ENCODE measurements at regions not wholly inside any gene's neighbourhood (a gene's known extent, or its start where the extent isn't known, plus 50 kb on each side); places are given as distances from the start of the nearest gene placed in this dataset.

DNA sequence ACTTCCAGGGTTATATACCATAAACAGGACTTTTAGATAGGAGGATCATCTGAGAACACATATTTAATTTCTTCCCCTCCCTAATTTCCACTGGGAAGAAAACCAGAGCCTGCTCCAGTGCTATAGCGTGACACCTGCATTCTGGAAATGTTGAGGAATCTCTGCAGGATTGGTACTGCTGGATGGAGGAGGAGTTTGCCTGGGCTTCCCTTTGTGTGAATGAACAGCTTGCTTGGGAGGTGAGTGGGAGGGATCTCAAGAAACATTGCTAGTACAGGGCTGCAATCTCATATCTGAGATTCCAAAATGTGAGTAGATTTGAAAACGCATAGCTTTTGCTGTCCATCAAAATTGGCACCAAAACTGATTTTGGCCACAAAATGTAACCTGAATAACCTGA, 295.9 kb upstream of the RGMA start:
- DNase-seq (ENCODE audit: low read depth): no peak
- H3K4me3 ChIP-seq (ENCODE audit: low read length): no peak overlapping the region
- TF ChIP-seq, protein P1, sequence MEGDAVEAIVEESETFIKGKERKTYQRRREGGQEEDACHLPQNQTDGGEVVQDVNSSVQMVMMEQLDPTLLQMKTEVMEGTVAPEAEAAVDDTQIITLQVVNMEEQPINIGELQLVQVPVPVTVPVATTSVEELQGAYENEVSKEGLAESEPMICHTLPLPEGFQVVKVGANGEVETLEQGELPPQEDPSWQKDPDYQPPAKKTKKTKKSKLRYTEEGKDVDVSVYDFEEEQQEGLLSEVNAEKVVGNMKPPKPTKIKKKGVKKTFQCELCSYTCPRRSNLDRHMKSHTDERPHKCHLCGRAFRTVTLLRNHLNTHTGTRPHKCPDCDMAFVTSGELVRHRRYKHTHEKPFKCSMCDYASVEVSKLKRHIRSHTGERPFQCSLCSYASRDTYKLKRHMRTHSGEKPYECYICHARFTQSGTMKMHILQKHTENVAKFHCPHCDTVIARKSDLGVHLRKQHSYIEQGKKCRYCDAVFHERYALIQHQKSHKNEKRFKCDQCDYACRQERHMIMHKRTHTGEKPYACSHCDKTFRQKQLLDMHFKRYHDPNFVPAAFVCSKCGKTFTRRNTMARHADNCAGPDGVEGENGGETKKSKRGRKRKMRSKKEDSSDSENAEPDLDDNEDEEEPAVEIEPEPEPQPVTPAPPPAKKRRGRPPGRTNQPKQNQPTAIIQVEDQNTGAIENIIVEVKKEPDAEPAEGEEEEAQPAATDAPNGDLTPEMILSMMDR (conservative IDR thresholded peaks at IDR 0.05; ENCODE audit: low read length): no peak

DNA sequence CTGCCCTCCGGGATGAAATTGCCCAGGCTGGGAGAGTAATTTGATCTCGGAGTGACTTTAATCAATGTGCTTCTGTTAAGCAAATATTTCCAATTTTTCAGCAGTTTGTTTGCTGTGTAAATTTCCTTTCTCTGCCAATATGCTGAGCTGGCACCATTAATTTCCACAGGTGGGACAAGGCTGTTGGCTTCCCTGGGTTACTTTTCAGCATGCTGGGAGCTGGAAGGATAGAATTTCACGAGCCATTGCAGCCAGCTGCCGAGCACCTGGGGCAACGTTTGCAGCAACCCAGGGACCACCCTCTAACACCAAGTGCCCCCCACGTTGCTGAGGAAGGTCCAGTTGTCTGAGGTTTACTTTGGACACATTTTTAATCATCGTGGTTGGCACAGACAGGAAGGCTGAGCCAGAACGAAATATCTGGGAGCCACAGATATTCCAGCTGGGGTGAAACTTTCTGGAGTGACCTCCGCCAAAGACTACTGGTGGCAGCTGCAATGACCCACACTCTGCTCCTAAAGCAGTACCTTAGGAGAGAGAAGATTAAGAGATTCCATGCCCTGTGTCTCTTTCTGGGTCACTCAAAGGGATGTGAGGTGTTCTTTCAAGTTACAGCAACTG, 293.3 kb upstream of the RGMA start:
- TF ChIP-seq, protein P1 (conservative IDR thresholded peaks at IDR 0.05; ENCODE audit: low read length): no peak
- no peak overlapping the region for H3K4me3 ChIP-seq (ENCODE audit: low read length)
- no peak for DNase-seq (ENCODE audit: low read depth)

DNA sequence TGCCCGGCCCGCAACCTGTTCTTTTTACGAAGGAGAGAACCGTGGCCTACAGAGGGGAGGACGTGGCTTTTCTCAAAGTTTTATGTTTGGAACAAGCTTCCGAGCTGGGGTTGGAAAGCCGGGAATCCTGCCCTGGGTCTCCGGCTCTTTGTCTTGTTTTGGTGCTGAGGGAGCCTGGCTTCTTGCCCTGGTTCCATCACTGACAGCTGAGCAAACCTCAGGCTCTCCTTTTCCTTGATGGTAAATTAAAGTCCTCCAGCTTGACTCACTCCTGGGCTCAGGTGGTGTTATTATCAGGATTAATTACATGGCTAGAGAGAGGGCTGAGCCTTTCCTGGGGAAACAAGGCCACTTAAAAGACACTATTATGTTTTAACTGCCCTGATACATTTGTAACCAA, 289.5 kb upstream of the RGMA start:
- H3K4me3 ChIP-seq (ENCODE audit: low read length): no peak overlapping the region
- TF ChIP-seq, protein P1 (conservative IDR thresholded peaks at IDR 0.05; ENCODE audit: low read length): no peak
- no peak for DNase-seq (ENCODE audit: low read depth)

DNA sequence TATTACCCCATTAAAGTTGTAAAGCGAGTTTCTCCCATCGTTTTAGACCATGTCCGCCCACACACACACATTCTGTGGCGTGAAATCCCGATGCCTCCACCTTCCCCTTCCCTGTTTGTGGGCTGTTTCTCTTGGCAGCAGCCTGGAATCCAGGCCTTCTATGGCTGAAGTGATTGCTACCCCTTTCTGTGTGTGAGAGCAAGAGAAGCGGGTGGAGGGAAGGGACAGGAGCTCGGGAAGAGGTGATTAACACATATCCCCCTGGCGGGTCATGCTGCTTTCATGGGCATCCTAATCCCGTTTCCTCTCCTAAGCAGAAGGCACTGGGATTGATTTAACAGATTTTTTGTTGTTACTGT, 283.8 kb upstream of the RGMA start:
- TF ChIP-seq, protein P1 (conservative IDR thresholded peaks at IDR 0.05; ENCODE audit: low read length): no peak
- no peak for DNase-seq (ENCODE audit: low read depth)
- H3K4me3 ChIP-seq (ENCODE audit: low read length): no peak overlapping the region

DNA sequence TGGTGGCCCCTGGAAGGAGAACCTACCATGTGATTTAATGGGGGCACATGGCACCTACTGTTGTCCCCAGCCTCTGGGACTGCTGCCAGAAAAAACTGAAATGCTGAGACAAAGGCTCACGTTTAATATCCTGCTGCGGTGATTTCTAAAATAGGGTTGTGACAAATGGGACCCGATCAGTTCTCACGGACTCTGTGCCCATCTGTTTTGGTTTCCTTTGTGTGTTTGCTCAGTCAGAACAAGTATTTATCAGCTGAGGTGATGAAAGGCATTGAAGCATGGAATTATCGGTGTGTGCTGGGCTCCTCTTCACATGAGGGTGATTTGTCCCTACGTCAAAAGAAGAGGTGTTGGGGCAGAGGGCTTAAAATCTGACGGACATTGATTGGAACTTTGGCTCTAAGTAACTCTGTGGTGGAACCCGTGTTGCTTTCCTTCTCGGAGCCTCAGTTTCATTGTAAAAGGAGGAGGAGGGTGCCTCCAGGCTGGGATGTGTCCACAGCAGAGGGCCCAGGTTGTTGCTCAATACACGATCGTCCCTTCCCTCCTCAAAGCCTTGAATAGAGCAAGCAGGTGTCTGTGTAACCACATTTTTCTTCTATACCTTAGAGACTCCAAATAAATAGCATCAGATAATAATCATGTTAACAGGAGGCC, 283.3 kb upstream of the RGMA start:
- H3K4me3 ChIP-seq (ENCODE audit: low read length): no peak overlapping the region
- TF ChIP-seq, protein P1 (conservative IDR thresholded peaks at IDR 0.05; ENCODE audit: low read length): no peak
- DNase-seq (ENCODE audit: low read depth): no peak

DNA sequence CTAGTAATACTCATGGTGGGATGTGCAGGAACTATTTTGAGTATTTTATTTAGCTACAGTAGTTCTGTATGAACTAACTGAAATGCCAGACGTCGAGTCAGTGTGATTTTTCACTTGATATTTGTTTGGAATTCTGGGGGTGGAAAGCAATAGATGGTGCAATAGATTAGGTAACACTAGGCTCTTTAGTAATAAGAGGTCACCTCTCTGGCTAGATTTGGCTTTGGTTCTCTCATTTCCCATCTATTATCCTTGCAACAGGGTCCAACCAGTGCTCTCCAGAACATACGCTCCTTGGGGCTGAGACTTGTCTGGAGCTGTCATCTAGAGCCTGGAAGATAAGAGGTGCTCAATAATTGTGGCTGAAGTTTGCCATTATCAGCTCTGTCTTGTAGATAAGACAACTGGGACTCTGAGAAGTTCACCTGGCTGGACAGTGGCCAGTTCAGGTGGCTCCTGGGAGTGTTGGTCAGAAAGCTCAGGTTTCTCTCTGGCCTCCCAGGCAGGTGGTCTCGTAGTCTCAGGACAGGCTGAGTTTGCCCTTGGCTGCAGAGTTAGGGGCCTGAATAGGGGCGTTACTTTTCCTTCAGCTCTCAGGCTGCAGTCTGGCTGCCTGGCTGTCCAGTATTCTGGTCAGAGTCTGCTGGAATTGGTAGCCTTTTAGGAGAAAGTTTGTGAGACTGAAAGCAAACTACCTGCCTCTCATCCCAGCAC, 277.5 kb upstream of the RGMA start:
- DNase-seq (ENCODE audit: low read depth): no peak

More for the DNA sequence above, 277.5 kb upstream of the RGMA start:
- TF ChIP-seq, protein P1 (conservative IDR thresholded peaks at IDR 0.05; ENCODE audit: low read length): no peak
- no peak overlapping the region for H3K4me3 ChIP-seq (ENCODE audit: low read length)
